Spleen (tissue), 11 donors: ENCODE measurements at regions not wholly inside any gene's neighbourhood (a gene's known extent, or its start where the extent isn't known, plus 50 kb on each side); places are given as distances from the start of the nearest gene placed in this dataset.

Source experiments
- DNase-seq: peaks from one replicate; pipeline ENCODE4 v3.0.0-alpha.2; 2020
- H3K27ac ChIP-seq, 8 donors: fragments of 200-600 bp; sonication (generic) in 7 of 8; 1 replicate in 4 of 8; 2 replicates in 4 of 8; pipeline versions ENCODE4 v1.5.0 to v1.8.0; 2016 to 2021; ENCODE audit warnings: inconsistent platforms in 4 of 8, mild to moderate bottlenecking in 4 of 8, moderate library complexity in 1 of 8
- H3K27me3 ChIP-seq, 7 donors: fragments of 200-600 bp; sonication (generic) in 6 of 7; replicated peaks in 1 of 7; 1 replicate in 4 of 7; 2 replicates in 3 of 7; pipeline versions ENCODE4 v1.5.0 to v1.8.0; 2016 to 2021; ENCODE audit warnings: inconsistent platforms in 3 of 7, mild to moderate bottlenecking in 1 of 7
- H3K36me3 ChIP-seq, 6 donors: fragments of 200-600 bp; sonication (generic) in 5 of 6; 1 replicate in 4 of 6; 2 replicates in 2 of 6; pipeline versions ENCODE4 v1.5.0 to v1.8.0; 2016 to 2021; ENCODE audit warnings: inconsistent platforms in 2 of 6
- H3K4me1 ChIP-seq, 6 donors: fragments of 200-600 bp; sonication (generic) in 5 of 6; 1 replicate in 3 of 6; 2 replicates in 3 of 6; pipeline versions ENCODE4 v1.5.0 to v1.8.0; 2016 to 2021; ENCODE audit warnings: inconsistent platforms in 3 of 6
- H3K4me3 ChIP-seq, 8 donors: fragments of 200-600 bp; sonication (generic) in 7 of 8; 1 replicate in 4 of 8; 2 replicates in 4 of 8; pipeline versions ENCODE4 v1.5.0 to v1.8.0; 2016 to 2021; ENCODE audit warnings: inconsistent platforms in 4 of 8, mild to moderate bottlenecking in 4 of 8, moderate library complexity in 2 of 8
- H3K9me3 ChIP-seq, 8 donors: fragments of 200-600 bp; sonication (generic) in 7 of 8; 1 replicate in 4 of 8; 2 replicates in 4 of 8; pipeline versions ENCODE4 v1.5.0 to v1.8.0; 2016 to 2021; ENCODE audit warnings: inconsistent platforms in 4 of 8
- POLR2A ChIP-seq, 3 donors: fragments of 450-650 bp; IDR thresholded peaks; one replicate each; pipeline ENCODE4 v1.5.1; 2017; ENCODE audit warnings: antibody characterized with exemption in 3 of 3, mild to moderate bottlenecking in 1 of 3
- POLR2AphosphoS5 ChIP-seq, 3 donors: sonication (generic); formaldehyde crosslinking; IDR thresholded peaks; one replicate each; pipeline ENCODE4 v1.5.1; 2017; ENCODE audit warnings: antibody characterized with exemption in 3 of 3
- WGBS, 5 donors: extraction: QIAGEN DNeasy Blood & Tissue Kit in 3 of 5; methylation state at CpG; one replicate each; pipeline versions ENCODE4 v1.1.5 to v1.1.7; 2013 to 2018; 5-methylcytosine and 5-hydroxymethylcytosine counted together
- intact Hi-C: fragments of 100-400 bp; cut with DNase I; formaldehyde crosslinking; loops from one replicate; pipeline ENCODE4 v1.15.0; 2023; ENCODE audit warnings: low total_unique reads
- TF ChIP-seq, protein P1 (sequence below), 11 experiments: fragments of 200-600 bp in 7 of 11; fragments of 450-650 bp in 4 of 11; sonication (generic) in 4 of 11; IDR thresholded peaks in 8 of 11; conservative IDR thresholded peaks in 3 of 11; 1 replicate in 7 of 11; 2 replicates in 4 of 11; pipeline versions ENCODE4 v1.4.0 to v1.8.0; 2016 to 2021; ENCODE audit warnings: antibody characterized with exemption in 11 of 11, inconsistent platforms in 4 of 11, mild to moderate bottlenecking in 1 of 11
- donor health status: healthy with polysubstance abuse.
- donor health status: DM: no; HTN: no; CAD: no; lungs with moderate emphysema.
- donor health status: DM: no; HTN: no; CAD: no.
- donor health status: Bipolar disorder and iron deficiency.
- donor health status: healthy.
- donor health status: DM: no; HTN: no; CAD: no.
- donor health status: DM: yes; HTN: yes; CAD: no.

DNA sequence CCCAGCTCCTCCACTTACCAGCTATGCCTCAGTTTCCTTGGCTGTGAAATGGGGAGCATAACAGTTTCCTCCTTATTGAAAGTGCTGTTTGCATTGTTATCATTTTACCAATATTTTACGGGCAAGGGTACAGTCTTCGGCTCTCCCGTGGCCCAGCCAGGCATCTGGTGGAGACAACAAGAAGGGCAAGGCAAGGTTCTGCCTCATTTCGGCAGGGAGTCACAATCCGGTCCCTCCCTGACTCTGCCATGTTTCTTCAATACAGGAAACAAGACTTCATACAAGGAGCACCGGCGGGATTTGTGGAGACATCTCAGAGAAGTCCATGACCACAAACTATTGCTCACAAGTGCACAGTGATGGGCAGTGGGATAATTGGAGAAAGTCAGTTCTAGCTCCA is 174.0 kb downstream of the FGF18 start:
- no peaks in the 10 kb centered on the region for H3K4me1 ChIP-seq
- no peak overlapping the region for H3K4me3 ChIP-seq
- WGBS, 5 donors: 91 to 97% (median 96%) methylated on average over 4 to 7 of the region's 7 CpGs
- no peak overlapping the region for H3K27ac ChIP-seq
- no peaks in the 10 kb centered on the region for H3K36me3 ChIP-seq
- TF ChIP-seq, protein P1, sequence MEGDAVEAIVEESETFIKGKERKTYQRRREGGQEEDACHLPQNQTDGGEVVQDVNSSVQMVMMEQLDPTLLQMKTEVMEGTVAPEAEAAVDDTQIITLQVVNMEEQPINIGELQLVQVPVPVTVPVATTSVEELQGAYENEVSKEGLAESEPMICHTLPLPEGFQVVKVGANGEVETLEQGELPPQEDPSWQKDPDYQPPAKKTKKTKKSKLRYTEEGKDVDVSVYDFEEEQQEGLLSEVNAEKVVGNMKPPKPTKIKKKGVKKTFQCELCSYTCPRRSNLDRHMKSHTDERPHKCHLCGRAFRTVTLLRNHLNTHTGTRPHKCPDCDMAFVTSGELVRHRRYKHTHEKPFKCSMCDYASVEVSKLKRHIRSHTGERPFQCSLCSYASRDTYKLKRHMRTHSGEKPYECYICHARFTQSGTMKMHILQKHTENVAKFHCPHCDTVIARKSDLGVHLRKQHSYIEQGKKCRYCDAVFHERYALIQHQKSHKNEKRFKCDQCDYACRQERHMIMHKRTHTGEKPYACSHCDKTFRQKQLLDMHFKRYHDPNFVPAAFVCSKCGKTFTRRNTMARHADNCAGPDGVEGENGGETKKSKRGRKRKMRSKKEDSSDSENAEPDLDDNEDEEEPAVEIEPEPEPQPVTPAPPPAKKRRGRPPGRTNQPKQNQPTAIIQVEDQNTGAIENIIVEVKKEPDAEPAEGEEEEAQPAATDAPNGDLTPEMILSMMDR (IDR thresholded peaks at IDR 0.05 in 8 of 11, conservative IDR thresholded peaks at IDR 0.05 in 3 of 11): no peak
- TF ChIP-seq POLR2AphosphoS5 (IDR thresholded peaks at IDR 0.05) (no peak), POLR2A (IDR thresholded peaks at IDR 0.05) (no peak)
- no peak for DNase-seq
- H3K9me3 ChIP-seq: no peaks in the 10 kb centered on the region
- H3K27me3 ChIP-seq: peaks cover 0 to 40% (median 0%) of the 10 kb centered on the region in 7 donors
- intact Hi-C loops: no loop called here

DNA sequence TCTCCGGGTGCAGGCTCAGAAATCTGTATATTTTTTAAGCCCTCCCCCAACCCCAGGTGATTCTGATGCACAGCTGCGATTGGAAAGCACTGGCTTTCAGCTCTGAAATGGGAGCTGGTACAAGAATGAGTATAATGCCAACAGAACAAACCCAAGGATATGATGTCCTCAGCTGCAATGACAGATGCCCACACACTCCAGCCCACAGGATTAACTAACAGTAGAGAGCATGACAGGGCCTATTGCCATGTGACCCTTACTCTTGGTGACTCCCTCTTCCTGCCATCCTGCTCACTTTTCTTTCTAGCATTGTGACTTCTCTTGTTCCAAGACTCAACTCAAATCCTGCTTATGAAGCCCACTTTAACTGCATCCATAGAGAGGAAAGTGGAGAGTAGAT is 174.5 kb downstream of the FGF18 start:
- DNase-seq: no peak
- intact Hi-C loops: no loop called here
- peaks cover 0 to 35% (median 0%) of the 10 kb centered on the region in 7 donors for H3K27me3 ChIP-seq

DNA sequence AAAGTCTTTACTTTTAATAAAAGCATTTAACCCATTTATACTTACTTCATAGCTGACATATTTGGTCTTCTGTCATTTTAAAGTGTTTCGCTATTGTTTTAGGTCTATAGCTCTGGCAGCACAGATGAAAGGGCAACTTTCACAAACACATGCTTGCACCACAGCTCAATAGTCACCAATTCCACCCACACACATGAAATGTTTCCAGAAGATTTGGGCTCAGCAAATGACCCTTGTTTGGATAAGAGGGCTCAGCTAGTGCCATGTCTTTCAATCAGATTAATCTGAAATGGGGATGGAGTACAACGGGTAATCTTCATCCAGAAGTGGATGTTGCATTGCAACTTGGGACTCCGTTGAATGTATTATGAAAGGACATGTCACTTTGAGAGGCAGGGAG is 176.0 kb downstream of the FGF18 start:
- TF ChIP-seq, protein P1 (IDR thresholded peaks at IDR 0.05 in 8 of 11, conservative IDR thresholded peaks at IDR 0.05 in 3 of 11): no peak
- TF ChIP-seq POLR2A (IDR thresholded peaks at IDR 0.05): no peak
- intact Hi-C loops: no loop called here
- DNase-seq: no peak
- peaks cover 0 to 37% (median 0%) of the 10 kb centered on the region in 7 donors for H3K27me3 ChIP-seq
- WGBS, 5 donors: 66 to 89% (median 75%) methylated on average over 3 of the region's 3 CpGs
- no peaks in the 10 kb centered on the region for H3K9me3 ChIP-seq
- no peak overlapping the region for H3K4me3 ChIP-seq
- H3K36me3 ChIP-seq: no peaks in the 10 kb centered on the region
- no peak overlapping the region for H3K27ac ChIP-seq
- H3K4me1 ChIP-seq: peaks cover 0 to 3% (median 0%) of the 10 kb centered on the region in 6 donors

More for the DNA sequence above, 174.5 kb downstream of the FGF18 start:
- H3K9me3 ChIP-seq: no peaks in the 10 kb centered on the region
- H3K27ac ChIP-seq: no peak overlapping the region
- H3K4me1 ChIP-seq: no peaks in the 10 kb centered on the region
- TF ChIP-seq POLR2AphosphoS5 (IDR thresholded peaks at IDR 0.05): no peak
- TF ChIP-seq, protein P1 (IDR thresholded peaks at IDR 0.05 in 8 of 11, conservative IDR thresholded peaks at IDR 0.05 in 3 of 11): no peak
- TF ChIP-seq POLR2A (IDR thresholded peaks at IDR 0.05): no peak
- no peaks in the 10 kb centered on the region for H3K36me3 ChIP-seq
- WGBS, 5 donors: 81 to 88% (median 86%) methylated on average over 2 of the region's 2 CpGs
- no peak overlapping the region for H3K4me3 ChIP-seq

DNA sequence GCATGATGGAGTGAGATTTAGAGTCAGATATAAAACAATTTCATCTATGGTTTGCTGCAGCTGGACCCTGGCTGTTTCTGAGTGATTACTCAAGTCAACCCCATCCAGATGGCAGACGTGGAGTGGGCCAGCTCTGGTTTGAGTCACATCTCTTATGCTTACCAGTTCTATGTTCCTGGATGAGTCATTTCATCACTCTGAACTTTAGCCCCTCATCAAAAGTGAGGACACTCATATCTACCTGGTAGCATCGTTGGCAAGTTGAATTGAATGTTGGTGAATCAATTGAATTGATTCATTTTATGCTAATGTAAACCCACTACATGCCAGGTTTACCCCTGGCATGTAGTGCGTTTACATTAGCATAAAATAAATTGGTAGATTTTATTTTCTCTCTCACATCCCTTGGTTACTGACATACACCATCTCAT is 176.4 kb downstream of the FGF18 start:
- peaks cover 0 to 8% (median 0%) of the 10 kb centered on the region in 6 donors for H3K4me1 ChIP-seq
- 58 to 73% (median 63%) methylated on average over 3 of the region's 3 CpGs for WGBS, 5 donors
- TF ChIP-seq POLR2A (IDR thresholded peaks at IDR 0.05): no peak
- TF ChIP-seq, protein P1 (IDR thresholded peaks at IDR 0.05 in 8 of 11, conservative IDR thresholded peaks at IDR 0.05 in 3 of 11): no peak
- TF ChIP-seq POLR2AphosphoS5 (IDR thresholded peaks at IDR 0.05): no peak
- intact Hi-C loops: no loop called here
- H3K27ac ChIP-seq: no peak overlapping the region
- DNase-seq: no peak
- no peaks in the 10 kb centered on the region for H3K9me3 ChIP-seq
- no peak overlapping the region for H3K4me3 ChIP-seq
- H3K27me3 ChIP-seq: peaks cover 0 to 39% (median 0%) of the 10 kb centered on the region in 7 donors
- no peaks in the 10 kb centered on the region for H3K36me3 ChIP-seq
